ENCODE measurements at regions not wholly inside any gene's neighbourhood (a gene's known extent, or its start where the extent isn't known, plus 50 kb on each side); places are given as distances from the start of the nearest gene placed in this dataset.

- TF ChIP-seq, protein P1, sequence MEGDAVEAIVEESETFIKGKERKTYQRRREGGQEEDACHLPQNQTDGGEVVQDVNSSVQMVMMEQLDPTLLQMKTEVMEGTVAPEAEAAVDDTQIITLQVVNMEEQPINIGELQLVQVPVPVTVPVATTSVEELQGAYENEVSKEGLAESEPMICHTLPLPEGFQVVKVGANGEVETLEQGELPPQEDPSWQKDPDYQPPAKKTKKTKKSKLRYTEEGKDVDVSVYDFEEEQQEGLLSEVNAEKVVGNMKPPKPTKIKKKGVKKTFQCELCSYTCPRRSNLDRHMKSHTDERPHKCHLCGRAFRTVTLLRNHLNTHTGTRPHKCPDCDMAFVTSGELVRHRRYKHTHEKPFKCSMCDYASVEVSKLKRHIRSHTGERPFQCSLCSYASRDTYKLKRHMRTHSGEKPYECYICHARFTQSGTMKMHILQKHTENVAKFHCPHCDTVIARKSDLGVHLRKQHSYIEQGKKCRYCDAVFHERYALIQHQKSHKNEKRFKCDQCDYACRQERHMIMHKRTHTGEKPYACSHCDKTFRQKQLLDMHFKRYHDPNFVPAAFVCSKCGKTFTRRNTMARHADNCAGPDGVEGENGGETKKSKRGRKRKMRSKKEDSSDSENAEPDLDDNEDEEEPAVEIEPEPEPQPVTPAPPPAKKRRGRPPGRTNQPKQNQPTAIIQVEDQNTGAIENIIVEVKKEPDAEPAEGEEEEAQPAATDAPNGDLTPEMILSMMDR (conservative IDR thresholded peaks at IDR 0.05; ENCODE audit: low read depth in 2 of 2), result no peak
- TF ChIP-seq EZH2 (IDR thresholded peaks at IDR 0.05; ENCODE audit: low read depth, unreplicated experiment) (no peak), REST (IDR thresholded peaks at IDR 0.05; ENCODE audit: unreplicated experiment) (no peak)
Measured at GRCh38 chr7:84921154-84921553, 265.7 kb downstream of the SEMA3D start.

All from GM23338 (cell line).